HG02973 (cell line): ENCODE measurements at regions not wholly inside any gene's neighbourhood (a gene's known extent, or its start where the extent isn't known, plus 50 kb on each side); places are given as distances from the start of the nearest gene placed in this dataset.

Experiments
- ATAC-seq: cut with Tn5 transposase; IDR thresholded peaks from one replicate; pipeline ENCODE4 v1.9.1; 2021; ENCODE audit warnings: moderate library complexity; ENCODE audit not compliant: unreplicated experiment

DNA sequence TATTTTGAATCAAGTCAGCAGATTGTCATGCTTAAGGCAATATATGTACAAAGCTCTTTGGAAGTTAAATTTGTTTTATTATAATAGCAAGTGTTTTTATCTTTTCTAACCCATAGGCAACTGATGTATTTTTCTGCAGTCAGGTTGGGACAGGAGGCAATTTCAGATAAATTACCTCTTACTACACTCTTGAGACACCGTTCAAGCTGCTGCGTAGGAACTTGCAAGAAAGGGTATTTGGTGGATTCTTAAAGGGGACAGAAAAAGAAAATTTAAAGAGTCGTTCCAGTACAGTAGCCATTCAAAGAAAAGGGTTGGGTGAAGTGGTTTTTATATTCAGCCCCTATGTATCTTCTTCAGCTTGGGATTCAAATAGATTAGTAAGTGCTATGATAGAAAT lies 112.4 kb upstream of the APC start:
- ATAC-seq, result no peak

DNA sequence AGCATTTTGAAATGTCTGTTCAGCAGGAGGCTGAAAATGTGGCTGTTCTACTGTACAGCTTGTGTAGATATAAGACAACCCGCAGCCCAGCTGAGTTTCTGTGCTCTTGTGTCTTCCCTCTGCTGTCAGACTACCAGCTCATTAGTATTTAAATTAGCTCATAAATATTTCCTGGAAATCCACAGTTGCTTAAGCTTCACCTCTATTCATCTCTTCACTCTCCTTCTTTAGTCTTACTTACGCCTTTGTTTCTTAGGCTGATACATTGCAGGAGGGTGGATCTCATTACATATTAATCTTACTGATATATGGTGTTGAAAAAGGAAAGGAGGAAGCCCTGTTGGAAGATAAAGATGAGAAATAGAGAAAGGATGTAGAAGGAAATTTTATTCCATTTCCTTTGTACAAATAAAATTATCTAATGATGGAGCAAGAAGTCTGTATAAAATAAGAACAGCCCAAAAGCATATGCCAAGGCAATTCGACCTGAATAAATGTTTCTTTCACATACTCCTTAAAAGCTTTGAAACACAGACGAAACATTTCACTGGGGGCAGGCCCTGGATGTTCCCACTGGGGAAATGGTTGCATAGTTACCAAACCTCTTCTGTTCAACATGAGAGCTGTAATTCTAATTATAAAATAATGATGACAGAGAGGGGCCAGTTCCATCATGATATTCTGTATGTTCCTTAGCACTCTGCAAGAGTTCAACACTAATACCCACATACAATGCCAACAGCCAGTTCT lies 111.8 kb upstream of the APC start:
- no peak for ATAC-seq

DNA sequence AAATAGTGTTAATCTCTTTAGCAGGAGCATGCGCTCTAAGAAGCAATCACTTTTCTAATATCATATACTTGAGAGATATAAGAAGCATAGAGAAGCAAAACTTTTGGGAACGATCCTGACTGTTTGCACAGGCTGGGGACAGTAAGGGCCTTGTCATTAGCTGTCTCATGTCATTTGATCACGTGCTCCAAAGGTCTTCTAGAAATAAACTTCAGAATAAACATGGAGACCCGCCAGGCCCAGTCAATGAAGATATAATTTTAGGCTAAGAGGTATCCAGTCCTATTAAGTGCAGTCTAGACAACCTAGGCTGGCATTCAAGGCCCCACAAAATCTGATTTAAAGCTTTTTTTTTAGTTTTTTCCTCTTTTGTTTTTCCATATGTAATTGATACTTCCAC lies 111.0 kb upstream of the APC start:
- ATAC-seq, result no peak

DNA sequence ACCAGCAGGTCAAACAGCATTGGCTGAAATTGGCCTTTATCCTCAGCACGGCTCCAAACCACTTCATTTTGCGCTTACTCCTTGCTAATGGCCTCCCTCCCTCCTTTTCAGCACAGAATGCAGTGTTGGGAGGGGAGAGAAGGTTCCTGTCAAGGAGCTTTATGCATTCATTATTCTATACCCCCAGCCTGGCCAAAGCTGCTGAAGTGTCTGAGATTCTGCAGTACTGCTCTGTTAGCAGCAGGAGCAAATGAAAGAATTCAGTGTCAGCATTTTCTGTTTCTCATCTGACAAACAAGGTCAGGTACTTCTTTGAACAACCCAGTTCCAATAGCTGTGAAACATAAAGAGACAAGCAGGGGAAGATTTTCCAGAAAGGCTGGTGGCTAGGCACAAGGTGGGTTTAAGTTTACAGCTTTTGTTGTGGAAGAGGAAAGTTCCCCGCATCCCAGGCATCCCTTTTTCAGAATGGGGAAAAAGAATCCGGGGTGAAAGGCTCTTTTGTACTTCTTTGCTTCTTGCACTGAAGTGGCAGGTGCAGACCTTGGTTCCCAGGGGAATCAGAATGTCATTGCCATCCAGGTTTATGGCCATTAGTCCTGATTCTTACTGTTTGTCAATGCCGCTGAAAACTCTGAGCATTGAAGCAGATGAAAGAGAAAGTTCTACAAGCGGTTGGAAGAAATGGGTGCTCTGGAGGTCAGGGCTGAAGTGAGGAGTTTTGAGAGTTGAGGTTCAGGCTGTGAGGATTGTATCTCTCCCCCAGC lies 109.3 kb upstream of the APC start:
- ATAC-seq, result no peak

DNA sequence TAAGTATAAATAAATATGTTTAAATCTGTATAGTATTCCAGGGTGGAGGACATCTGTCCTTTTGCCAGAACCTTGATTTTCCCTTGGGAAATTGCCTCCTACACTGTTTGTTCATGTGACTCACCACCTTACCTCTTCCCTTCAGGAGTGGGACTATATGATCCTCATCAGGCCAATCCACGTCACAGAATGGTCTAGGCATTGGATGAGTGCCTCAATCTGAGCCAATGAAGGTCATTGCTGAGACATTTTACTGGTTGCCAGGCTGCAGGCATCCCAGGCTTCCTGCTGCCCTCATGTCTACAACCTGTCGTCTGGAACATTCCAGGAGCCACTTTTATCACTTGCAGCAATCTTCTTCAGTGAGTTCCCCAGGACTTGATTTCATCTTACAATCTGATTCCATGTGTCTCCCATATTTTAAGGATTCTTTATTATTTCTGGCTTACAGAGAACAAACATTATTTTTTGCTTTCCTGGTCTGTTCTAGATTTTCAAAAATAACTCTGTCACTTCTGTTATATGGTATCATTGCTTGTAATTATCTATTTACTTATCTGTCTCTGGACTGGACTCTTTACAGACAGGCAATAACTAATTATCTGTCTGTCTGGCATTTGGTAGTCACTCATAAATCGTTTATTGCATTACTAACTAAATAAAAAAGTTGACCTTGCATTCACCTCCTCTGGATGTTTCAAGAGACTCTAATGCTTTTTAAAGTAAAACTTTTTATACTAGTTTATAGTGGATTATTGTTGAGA lies 107.3 kb upstream of the APC start:
- no peak for ATAC-seq

DNA sequence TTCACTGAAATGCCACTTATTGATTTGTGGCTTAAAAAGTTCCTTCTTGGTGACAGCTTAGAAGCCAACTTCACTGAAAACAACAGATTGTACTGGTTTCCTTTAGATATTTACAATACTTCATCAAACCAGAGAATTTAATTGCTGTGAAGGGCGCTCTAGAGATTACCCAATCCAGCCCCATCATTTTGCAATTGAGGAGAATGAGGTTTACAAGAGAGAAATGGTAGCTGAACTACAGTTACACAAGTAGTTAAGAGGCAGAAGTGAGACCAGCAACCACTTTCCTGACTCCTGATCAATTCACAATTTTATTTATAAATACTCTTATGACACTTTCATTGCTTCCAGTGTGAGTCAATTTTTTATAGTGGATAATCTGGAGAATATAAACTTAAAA lies 103.5 kb upstream of the APC start:
- no peak for ATAC-seq

DNA sequence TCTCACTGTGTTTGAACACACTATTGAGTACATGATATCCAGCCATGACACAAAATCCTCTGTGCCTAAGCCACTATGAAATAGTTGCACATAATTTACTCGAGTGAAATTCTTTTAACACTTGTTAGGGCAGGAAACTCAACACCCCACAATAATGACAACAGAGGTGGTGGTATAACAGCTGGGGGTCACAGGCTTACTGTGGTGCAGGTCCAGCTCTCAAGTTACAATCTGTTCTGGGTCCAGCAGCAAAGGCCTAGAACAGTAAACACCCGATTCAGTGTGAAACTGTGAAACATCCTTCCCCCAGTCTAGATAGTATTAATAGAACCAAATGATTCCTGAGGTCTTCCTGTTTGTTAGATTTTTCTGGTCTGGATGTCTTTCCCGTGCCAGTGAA lies 102.9 kb upstream of the APC start:
- ATAC-seq, result no peak

DNA sequence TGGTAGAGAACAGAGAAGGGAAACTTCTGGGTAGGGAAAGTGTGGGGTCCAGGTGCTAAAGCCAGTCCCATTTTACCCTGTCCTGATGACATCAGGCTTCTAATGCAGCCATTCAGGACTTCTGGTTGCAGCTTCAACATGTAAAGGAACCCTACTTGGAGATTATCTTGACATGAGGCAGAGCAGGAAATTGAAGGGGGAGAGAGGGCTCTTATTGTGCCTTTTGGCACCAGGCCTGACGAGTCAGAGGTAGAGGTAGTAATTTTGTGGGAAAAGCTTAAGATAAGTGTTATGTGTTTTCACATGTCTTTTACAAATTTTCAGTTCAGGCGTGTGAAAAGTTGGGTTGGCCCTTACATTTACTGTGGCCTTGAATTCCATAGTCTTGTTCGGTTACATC lies 102.4 kb upstream of the APC start:
- no peak for ATAC-seq

DNA sequence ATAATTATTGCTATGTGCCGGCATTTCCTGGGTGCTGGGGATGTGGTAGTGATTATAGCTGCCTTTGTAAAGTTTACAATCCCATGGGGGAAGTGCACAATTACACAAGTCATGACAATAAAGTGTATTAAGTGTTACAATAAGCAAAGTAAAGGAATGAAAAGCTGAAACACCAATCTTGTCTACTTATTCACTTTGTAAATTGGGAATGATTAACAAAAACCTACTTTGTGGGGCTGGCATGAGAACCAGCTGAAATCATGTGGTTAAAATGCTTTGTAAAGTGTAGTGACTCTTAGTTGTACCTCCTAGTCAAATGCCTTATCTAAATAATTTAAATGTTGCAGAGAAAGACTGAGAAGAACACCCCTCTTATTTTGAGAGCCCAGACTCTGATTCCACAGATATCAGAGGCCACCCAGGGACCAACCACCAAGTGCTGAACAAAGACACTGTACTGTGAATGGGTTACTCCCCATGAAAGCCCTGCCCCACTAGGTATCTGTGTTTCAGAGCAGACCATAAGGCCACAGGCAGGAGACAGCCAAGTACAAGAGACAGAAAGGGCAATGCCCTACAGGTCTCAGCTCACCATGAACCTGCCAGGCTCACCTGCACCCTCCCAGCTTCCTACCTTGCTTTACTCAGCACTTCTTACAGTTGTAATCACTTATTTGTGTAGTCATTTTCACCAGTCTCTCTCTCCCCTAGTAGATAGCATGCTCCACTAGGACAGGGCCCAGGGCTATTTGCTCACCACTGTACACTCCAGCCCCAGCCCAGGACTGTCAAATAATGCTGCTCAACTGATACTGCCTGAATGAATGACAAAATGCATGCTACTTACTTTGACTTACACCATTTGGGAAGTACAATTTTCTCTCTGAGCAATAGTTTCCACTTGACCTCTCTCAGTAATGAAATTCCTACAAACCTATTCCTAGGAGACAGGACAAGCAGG lies 101.6 kb upstream of the APC start:
- ATAC-seq, result no peak

DNA sequence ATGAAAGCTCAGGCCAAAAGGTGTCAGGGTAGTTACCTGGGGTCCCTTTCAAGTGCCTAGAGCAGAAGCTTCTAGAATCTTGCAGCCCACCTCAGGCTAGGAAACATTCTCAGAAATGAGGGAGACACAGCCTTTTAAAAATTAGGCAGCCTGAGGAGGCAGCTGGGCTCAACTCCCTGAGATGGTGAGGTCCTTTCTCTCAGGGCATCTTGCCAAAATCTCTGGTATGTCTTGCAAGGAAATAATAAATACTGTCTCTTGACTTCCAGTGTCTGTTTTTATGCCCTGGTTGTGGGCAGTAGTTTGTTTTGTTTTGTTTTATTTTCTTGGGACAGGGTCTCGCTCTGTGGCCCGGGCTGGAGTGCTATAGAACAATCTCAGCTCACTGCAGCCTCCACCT lies 100.9 kb upstream of the APC start:
- no peak for ATAC-seq

DNA sequence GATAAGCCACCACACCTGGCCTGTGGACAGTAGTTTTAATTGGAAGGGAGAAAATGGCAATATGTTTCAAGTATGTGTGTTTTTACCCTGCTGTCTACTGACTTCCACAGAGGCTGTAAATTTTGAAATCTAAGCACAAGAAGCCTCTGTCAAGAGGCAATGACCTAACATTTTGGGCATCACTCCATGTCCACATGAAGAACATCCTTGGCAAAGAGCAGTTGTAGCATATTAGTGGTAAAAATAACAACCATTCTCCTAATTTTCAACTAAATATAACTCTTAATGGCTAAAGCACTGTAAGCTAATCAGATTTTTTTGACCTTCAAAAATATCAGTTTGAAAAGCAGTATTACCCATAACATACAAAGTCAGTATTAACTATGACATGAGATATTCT lies 100.3 kb upstream of the APC start:
- ATAC-seq, result no peak

DNA sequence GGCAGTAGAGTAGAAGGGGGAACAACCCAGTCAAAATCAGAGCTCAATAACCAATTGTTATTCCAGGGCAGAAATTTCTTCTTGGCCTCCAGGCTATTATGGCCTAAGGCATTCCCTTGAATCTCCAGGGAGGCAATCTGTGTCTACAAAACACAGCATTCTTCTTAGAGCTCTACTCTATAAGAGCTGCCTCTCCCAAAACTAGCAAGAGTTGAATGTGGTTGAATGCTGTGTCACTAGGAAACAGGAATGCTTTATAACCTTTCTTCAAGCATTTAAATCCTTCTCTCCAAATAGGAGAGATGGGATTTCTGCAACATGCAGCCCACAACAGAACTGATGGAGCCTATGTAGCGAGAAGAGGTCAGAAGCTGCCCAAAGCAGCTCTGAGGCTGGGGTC lies 97.1 kb upstream of the APC start:
- ATAC-seq, result no peak

DNA sequence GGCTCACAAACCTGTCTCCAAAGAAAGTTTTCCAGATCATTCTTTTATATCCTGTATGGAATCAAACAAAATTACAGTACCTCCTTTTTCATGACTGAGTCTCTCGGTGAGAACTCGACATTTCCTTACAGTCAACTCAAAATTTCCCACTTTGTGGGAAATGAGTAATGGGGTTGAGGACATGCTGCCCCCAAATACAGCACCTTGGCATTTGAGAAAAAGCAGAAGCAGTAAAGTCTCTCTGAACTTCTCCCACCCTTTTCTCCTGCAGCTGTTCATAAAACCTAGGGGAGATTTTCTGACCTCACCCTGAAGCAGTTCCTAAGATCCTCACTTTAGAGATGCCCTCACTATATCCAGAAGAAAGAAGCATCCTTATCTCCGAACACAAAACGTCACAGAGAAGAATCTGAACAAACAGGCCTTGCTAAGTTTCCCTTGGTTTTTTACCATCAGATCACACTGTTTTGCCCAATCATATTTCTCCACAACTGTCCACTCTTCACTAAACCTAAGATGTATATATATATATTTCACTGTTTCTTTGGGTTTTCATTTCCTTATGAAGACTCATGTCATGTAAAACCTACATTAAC lies 96.1 kb upstream of the APC start:
- no peak for ATAC-seq

DNA sequence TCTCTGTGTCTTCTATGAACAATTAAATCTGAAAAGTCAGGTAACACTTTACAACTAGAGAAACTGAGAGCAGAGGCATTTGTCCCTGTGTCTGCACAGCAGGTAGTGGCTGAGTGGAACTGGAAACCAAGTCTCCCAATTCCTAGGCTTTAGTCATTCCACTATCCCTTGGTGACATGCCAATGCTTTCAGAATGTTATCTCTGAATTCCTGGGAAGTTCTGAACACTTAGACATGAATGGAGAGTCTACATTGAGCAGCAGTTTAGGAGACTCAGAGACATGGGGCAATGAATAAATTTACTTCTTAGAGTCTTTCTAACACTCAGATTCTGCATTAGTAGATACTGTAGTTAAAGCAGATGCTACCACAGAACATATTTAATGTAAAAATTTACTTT lies 94.8 kb upstream of the APC start:
- no peak for ATAC-seq

DNA sequence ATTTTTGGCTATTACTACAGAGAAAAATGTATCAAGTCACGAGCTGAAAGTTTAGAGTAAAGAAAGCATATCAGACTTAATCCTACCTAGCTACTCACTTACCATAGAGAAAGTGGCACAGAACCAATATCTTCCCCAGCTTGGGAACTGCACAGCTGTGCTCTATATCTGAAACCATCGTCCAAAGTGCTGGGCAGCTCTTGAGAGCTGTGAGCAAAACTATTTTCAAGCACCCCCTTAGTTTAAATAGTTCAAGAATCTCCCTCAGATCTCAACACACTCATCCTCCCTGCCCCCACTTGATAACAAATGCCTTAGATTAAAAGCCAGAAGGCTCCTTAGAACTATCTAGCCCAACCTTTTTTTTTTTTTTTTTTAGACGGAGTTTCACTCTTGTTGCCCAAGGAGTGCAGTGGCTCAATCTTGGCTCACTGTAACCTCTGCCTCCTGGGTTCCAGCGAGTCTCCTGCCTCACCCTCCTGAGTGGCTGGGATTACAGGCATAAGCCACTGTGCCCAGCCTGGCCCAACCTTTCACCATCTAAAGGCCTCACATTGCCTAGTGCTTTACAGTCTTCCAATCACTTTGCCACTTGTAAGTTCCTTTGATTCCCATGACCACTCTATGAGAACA lies 94.2 kb upstream of the APC start:
- no peak for ATAC-seq

DNA sequence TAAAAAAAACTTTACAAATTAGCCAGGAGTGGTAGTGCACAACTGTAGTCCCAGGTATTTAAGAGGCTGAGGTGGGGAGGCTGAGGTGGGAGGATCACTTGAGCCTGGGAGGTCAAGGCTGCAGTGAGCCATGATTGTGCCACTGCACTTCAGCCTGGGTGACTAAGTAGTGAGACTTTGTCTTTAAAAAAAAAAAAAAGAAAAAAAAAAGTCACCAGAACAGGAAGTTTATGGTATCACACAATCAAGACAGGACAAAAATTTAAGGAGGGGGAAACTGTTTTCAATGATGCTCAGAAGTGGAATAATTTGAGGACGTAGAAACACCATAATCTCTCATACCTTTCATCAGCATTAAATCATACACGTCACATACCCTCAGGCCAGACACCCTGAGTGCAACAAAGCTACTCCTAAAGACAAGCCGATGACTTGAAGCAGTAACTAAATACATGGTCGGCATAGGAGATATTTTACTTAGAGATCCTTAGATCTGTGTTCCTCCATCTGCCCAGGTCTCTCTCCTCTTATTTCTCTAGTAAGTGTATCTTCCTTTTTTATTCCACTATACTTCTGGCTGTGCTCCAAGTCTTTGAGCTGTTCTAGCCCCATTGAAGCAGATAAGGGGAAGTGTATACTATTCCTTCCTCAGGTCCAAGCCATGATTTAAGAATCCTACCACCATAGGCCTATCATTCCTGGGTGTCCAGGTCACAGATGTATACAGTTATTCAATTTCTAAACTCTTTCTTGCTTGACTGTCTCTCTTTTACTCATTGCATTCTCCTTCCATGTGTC lies 91.3 kb upstream of the APC start:
- ATAC-seq, result no peak

DNA sequence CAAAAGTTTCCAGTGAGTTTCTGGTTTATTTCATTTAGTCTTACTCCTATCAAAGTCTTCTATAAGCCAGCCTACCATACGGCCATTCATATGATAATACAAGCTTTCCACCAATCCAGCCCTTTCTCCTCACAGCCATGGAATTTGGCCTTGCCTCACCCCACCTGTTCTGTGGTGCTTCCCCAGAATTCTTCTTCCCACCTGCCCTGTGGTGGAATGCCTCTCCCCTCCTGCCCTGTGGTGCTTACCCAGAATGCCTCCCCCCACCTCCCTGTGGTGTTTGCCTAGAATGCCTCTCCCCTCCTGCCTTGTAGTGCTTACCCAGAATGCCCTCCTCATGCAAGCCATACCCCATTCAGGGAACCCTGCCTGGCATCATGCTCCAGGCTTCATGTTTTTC lies 90.3 kb upstream of the APC start:
- ATAC-seq, result no peak

DNA sequence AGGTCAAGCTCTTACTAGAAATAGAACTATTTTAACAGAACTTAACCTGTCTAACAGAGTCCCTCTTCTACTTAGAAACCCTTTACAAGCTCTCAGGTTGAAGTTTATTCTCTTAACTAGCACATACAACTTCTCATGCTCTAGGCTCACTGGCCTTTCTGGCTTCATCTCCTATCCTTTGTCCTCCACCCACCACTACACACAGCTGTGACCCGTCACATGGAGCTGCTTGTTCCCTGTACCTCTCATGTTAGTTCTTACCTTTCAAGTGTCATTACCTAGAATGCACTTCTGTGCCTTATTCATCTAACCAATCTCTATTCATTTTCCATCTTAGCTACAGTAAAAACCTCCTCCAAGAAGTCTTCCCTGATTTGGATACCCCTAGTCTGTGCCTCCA lies 89.4 kb upstream of the APC start:
- no peak for ATAC-seq

DNA sequence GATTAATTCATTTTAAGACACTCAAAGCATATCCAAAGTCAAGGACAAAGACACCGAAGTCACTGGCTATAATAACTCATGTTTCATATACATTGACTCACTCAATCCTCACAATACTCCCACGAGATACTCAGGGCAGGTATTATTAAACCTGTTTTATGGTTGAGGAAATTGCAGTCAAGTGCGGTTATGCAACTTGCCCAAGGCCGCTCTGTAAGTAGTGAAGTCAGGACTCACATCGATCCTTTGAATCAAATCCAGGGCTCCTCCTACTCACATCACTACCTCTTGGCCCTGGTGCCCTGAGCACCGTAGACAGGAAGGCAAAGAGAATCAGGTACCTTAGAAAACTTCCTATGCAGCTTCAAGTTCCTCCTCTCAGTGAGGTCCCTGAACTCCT lies 87.8 kb upstream of the APC start:
- no peak for ATAC-seq
